Nephron progenitor cell (in vitro differentiated cells): ENCODE measurements at regions not wholly inside any gene's neighbourhood (a gene's known extent, or its start where the extent isn't known, plus 50 kb on each side); places are given as distances from the start of the nearest gene placed in this dataset.

ENCODE experiments used
- DNase-seq: peaks from one replicate; pipeline ENCODE4 v3.0.0; 2021
- H3K27ac Mint-ChIP-seq: 2 replicates; pipeline ENCODE4 v1.8.0; 2021; ENCODE audit warnings: mild to moderate bottlenecking, moderate library complexity, mixed read lengths
- H3K27me3 Mint-ChIP-seq: 2 replicates; pipeline ENCODE4 v1.8.0; 2021; ENCODE audit warnings: mild to moderate bottlenecking, low read depth, mixed read lengths; ENCODE audit not compliant: poor library complexity
- H3K36me3 Mint-ChIP-seq: 2 replicates; pipeline ENCODE4 v1.8.0; 2021; ENCODE audit warnings: low read depth, mixed read lengths
- H3K4me1 Mint-ChIP-seq: 2 replicates; pipeline ENCODE4 v1.8.0; 2021; ENCODE audit warnings: mixed read lengths
- H3K4me3 Mint-ChIP-seq: 2 replicates; pipeline ENCODE4 v1.8.0; 2021; ENCODE audit warnings: mild to moderate bottlenecking, moderate library complexity, mixed read lengths
- H3K9me3 Mint-ChIP-seq: 2 replicates; pipeline ENCODE4 v1.8.0; 2021; ENCODE audit warnings: mild to moderate bottlenecking, moderate library complexity, mixed read lengths
- CTCF ChIP-seq: fragments of 200-600 bp; sonication (generic); IDR thresholded peaks from 2 replicates; pipeline ENCODE4 v1.5.0; 2021; ENCODE audit warnings: antibody characterized with exemption

DNA sequence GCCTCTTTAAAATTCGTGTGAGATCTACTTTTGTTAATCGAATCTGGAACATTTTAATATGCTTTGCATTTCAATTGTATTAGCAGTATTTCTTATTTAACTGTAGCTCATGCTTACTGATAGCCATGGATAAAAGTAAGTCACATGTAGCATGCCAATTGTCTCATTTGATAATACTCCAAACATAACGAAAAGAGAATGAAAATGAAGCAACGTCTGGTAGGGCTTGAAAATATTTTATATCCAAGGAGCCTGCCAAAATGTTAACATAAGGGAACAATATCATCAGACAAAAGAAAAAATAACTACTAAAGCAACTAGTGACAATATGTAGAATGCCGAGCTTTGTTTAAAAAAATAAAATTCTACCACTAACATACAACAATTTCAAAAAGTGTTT, 94.1 kb upstream of the MID1 start:
- peaks cover 47% of the 10 kb centered on the region for H3K9me3 Mint-ChIP-seq

GRCh38 chrX:10722851-10723250, 102.5 kb upstream of the MID1 start:
- H3K36me3 Mint-ChIP-seq, result no peaks in the 10 kb centered on the region
- no peaks in the 10 kb centered on the region for H3K27me3 Mint-ChIP-seq
- H3K4me1 Mint-ChIP-seq, result peaks cover 8% of the 10 kb centered on the region
- peak; percentile 65 for DNase-seq
- no peak overlapping the region for H3K4me3 Mint-ChIP-seq
- TF ChIP-seq CTCF, result peak; percentile 62
- no peak overlapping the region for H3K27ac Mint-ChIP-seq
- H3K9me3 Mint-ChIP-seq, result peaks cover 13% of the 10 kb centered on the region

More for the DNA sequence above, 94.1 kb upstream of the MID1 start:
- peaks cover 16% of the 10 kb centered on the region for H3K36me3 Mint-ChIP-seq
- no peaks in the 10 kb centered on the region for H3K27me3 Mint-ChIP-seq
- H3K4me3 Mint-ChIP-seq, result no peak overlapping the region
- peaks cover 15% of the 10 kb centered on the region for H3K4me1 Mint-ChIP-seq
- TF ChIP-seq CTCF, result no peak
- DNase-seq, result no peak
- H3K27ac Mint-ChIP-seq, result no peak overlapping the region

- H3K27me3 Mint-ChIP-seq, result no peaks in the 10 kb centered on the region
- no peak overlapping the region for H3K4me3 Mint-ChIP-seq
- peaks cover 6% of the 10 kb centered on the region for H3K9me3 Mint-ChIP-seq
- H3K4me1 Mint-ChIP-seq, result peaks cover 21% of the 10 kb centered on the region
- no peaks in the 10 kb centered on the region for H3K36me3 Mint-ChIP-seq
- no peak for DNase-seq
- peak; percentile 37 for TF ChIP-seq CTCF
- H3K27ac Mint-ChIP-seq, result no peak overlapping the region
These were observed 104.7 kb upstream of the MID1 start for GRCh38 chrX:10725071-10725470.

DNA sequence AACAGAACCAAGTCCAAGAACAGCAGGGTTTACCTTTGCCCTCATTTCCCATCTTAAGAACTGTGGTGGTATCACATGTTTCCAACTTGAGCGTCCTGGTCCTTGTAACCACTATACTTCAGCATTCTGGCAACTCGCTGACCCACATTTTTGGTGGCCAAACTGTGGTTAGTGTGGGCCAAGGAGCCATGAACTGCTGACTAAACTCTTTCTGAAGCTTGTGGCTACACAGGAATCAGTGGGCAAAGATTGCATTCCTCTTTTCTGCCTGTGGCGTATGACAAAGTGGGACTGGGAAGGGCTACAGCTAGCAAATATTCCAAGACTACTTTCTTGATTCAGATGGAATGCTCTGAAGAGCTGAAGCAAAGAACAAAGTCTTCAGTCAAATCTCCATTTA, 106.3 kb upstream of the MID1 start:
- H3K36me3 Mint-ChIP-seq, result no peaks in the 10 kb centered on the region
- no peaks in the 10 kb centered on the region for H3K27me3 Mint-ChIP-seq
- no peak overlapping the region for H3K27ac Mint-ChIP-seq
- H3K9me3 Mint-ChIP-seq, result peaks cover 11% of the 10 kb centered on the region
- no peak for DNase-seq
- no peak for TF ChIP-seq CTCF
- no peak overlapping the region for H3K4me3 Mint-ChIP-seq
- H3K4me1 Mint-ChIP-seq, result peaks cover 21% of the 10 kb centered on the region

DNA sequence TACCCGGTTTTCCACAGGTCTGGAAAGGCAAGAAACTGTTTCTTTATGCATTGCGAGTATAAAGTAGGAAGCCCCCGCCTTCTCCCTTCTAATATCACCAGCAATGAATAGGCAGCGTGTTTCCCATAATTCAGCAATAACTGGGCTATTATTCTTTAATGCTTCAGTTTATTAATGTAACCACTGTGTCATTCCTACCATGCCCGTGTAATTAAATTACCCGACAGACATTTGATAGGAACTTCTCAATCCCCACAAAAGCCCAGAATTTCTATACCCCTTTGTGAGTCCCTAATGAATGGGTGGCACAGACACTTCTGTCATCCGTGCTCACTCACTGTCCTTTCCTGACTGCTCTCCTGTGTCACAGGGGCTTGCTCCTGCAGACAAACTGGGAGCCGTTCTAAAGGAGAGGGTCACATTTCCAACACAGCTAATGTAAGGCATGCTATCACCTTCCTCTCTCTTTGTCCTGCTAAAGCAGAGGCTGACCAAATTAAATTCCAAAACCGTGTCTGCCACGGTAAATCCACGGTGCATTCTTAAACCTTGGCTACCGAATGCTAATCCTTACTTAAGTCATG, 108.5 kb upstream of the MID1 start:
- no peak for TF ChIP-seq CTCF
- Mint-ChIP-seq H3K4me1 (peaks cover 14% of the 10 kb centered on the region), H3K9me3 (peaks cover 13% of the 10 kb centered on the region), H3K27me3 (no peaks in the 10 kb centered on the region), H3K27ac (peak overlapping the region; percentile 90), H3K4me3 (no peak overlapping the region), H3K36me3 (no peaks in the 10 kb centered on the region)
- no peak for DNase-seq

- Mint-ChIP-seq H3K27me3 (no peaks in the 10 kb centered on the region), H3K9me3 (peaks cover 11% of the 10 kb centered on the region), H3K4me1 (peaks cover 52% of the 10 kb centered on the region), H3K4me3 (no peak overlapping the region), H3K36me3 (no peaks in the 10 kb centered on the region), H3K27ac (no peak overlapping the region)
- no peak for TF ChIP-seq CTCF
- DNase-seq, result no peak
These were observed 119.0 kb upstream of the MID1 start for GRCh38 chrX:10739426-10739825.
